ENCODE measurements at regions not wholly inside any gene's neighbourhood (a gene's known extent, or its start where the extent isn't known, plus 50 kb on each side); places are given as distances from the start of the nearest gene placed in this dataset.

DNA sequence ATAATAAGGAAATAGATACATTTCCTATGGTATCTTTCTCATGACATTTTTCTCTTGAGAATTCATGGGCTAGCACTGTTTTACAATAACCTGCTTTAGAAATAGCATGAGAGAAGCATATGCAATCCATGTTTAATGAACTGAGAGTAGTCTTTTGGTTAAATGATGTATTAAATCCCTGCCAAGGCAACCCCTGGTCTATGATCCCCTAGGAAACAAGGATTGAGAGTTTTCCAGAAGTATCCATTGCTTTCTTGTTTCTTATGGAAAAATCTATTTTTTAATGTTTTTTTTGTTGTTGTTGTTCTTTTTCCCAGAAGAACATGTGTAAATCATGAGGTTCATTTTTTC is 390.5 kb upstream of the HSF2 start:
- no peak for TF ChIP-seq EP300 (IDR thresholded peaks at IDR 0.05; ENCODE audit: borderline replicate concordance)
- TF ChIP-seq YY1 (IDR thresholded peaks at IDR 0.05; ENCODE audit: low read depth) = no peak
- no peak for TF ChIP-seq CEBPB (IDR thresholded peaks at IDR 0.05)
- TF ChIP-seq, protein P1, sequence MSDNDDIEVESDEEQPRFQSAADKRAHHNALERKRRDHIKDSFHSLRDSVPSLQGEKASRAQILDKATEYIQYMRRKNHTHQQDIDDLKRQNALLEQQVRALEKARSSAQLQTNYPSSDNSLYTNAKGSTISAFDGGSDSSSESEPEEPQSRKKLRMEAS (IDR thresholded peaks at IDR 0.05) = no peak
- TF ChIP-seq, protein P2, sequence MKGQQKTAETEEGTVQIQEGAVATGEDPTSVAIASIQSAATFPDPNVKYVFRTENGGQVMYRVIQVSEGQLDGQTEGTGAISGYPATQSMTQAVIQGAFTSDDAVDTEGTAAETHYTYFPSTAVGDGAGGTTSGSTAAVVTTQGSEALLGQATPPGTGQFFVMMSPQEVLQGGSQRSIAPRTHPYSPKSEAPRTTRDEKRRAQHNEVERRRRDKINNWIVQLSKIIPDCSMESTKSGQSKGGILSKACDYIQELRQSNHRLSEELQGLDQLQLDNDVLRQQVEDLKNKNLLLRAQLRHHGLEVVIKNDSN (IDR thresholded peaks at IDR 0.05) = no peak
- TF ChIP-seq TAF1 (IDR thresholded peaks at IDR 0.05; ENCODE audit: low read depth) = no peak

All from Ishikawa (cell line).